NCI-H1092 treated with DMSO at 0.1 percent for 48 hours (cell line): ENCODE measurements at regions not wholly inside any gene's neighbourhood (a gene's known extent, or its start where the extent isn't known, plus 50 kb on each side); places are given as distances from the start of the nearest gene placed in this dataset.

Experiments
- DNase-seq: peaks from one replicate; lab custom pipeline; 2025; lab: John Stamatoyannopoulos, UW

GRCh38 chr2:78585871-78586270, 439.6 kb upstream of the REG3G start:
- no peak for DNase-seq

GRCh38 chr2:78586316-78586715, 439.2 kb upstream of the REG3G start:
- DNase-seq = no peak

GRCh38 chr2:78589871-78590270, 435.6 kb upstream of the REG3G start:
- DNase-seq = no peak

- no peak for DNase-seq
Measured at GRCh38 chr2:78592491-78592890, 433.0 kb upstream of the REG3G start.

- no peak for DNase-seq
Measured at GRCh38 chr2:78601113-78601512, 424.4 kb upstream of the REG3G start.

- no peak for DNase-seq
Measured at GRCh38 chr2:78602862-78603261, 422.6 kb upstream of the REG3G start.

- DNase-seq = no peak
Measured at GRCh38 chr2:78606895-78607294, 418.6 kb upstream of the REG3G start.

- no peak for DNase-seq
Measured at GRCh38 chr2:78614726-78615125, 410.8 kb upstream of the REG3G start.

GRCh38 chr2:78615956-78616355, 409.5 kb upstream of the REG3G start:
- no peak for DNase-seq

- no peak for DNase-seq
Measured at GRCh38 chr2:78634425-78634824, 391.1 kb upstream of the REG3G start.

- DNase-seq = no peak
Measured at GRCh38 chr2:78644854-78645253, 380.6 kb upstream of the REG3G start.

GRCh38 chr2:78646533-78647364, 378.8 kb upstream of the REG3G start:
- no peak for DNase-seq

GRCh38 chr2:78648558-78648957, 376.9 kb upstream of the REG3G start:
- DNase-seq = no peak

GRCh38 chr2:78654941-78655340, 370.6 kb upstream of the REG3G start:
- no peak for DNase-seq

- no peak for DNase-seq
Measured at GRCh38 chr2:78676921-78677696, 348.4 kb upstream of the REG3G start.

GRCh38 chr2:78677774-78678173, 347.7 kb upstream of the REG3G start:
- DNase-seq = no peak

- no peak for DNase-seq
Measured at GRCh38 chr2:78681386-78681785, 344.1 kb upstream of the REG3G start.

- DNase-seq = no peak
Measured at GRCh38 chr2:78682781-78683180, 342.7 kb upstream of the REG3G start.

GRCh38 chr2:78686625-78687153, 338.8 kb upstream of the REG3G start:
- no peak for DNase-seq

- no peak for DNase-seq
Measured at GRCh38 chr2:78699696-78700095, 325.8 kb upstream of the REG3G start.

GRCh38 chr2:78701546-78701945, 324.0 kb upstream of the REG3G start:
- DNase-seq = no peak

GRCh38 chr2:78707776-78708386, 317.6 kb upstream of the REG3G start:
- DNase-seq = no peak
